ENCODE measurements at regions not wholly inside any gene's neighbourhood (a gene's known extent, or its start where the extent isn't known, plus 50 kb on each side); places are given as distances from the start of the nearest gene placed in this dataset.

DNA sequence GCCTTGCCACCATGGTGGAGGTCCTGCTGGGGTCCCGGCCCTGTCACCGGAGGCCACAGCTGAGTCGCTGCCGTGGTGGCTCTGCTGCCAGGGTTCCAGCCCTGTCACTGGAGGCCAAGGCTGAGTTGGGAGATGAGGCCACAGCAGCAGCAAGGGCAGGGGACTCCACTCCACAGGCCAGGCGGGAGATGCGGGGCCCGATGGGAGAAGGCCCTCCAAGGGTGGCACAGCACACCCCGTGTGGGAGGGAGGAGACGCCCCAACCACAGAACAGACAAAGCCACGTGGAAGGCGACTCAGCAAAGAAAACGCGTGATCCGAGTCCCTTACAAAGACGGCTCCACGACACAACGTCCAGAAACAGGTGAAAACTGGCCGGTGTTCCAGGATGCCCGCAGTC lies 159.3 kb downstream of the BRD1 start:
- no peak overlapping the region for H3K27ac ChIP-seq

DNA sequence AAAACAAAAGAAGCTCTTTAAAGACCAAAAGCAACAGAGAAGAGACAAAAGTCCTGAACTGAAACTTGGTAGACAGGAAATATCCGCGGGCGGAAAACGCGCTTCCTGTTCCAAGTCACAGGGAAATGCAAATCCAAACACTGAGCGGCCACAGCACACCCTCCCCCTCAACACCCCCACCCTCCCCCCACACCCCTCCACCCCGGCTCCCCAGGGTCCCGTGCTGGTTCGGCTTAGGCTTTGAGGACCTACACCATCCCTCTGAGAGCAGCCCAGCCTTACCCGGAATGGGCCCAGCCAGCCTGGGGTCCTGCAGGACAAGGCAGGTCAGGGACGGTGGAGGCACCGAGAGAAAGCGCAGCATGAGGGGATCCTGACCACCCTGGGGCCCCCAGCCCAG lies 160.4 kb downstream of the BRD1 start:
- H3K27ac ChIP-seq = no peak overlapping the region
- in situ Hi-C loops (cut with MboI) = no loop called here

More for the DNA sequence above, 159.3 kb downstream of the BRD1 start:
- Histone ChIP-seq H3K4me3 (no peak overlapping the region), H3K9me3 (ENCODE audit: low read depth) (no peaks in the 10 kb centered on the region), H4K20me1 (ENCODE audit: insufficient read depth) (no peaks in the 10 kb centered on the region), H3K9ac (no peak overlapping the region), H3K27me3 (replicated peaks; ENCODE audit: insufficient read depth) (peaks cover 22% of the 10 kb centered on the region), H3K36me3 (ENCODE audit: low read depth) (no peaks in the 10 kb centered on the region), H3F3A (ENCODE audit: insufficient read depth) (no peaks in the 10 kb centered on the region), H3K4me1 (ENCODE audit: insufficient read depth) (no peaks in the 10 kb centered on the region), H3K79me2 (ENCODE audit: insufficient read depth) (no peaks in the 10 kb centered on the region), H3K4me2 (ENCODE audit: unreplicated experiment) (no peak overlapping the region), H2AFZ (no peak overlapping the region), H3K9me2 (ENCODE audit: insufficient read depth) (no peaks in the 10 kb centered on the region)
- DNase-seq = no peak
- in situ Hi-C loops (cut with MboI) = no loop called here
- no peak for TF ChIP-seq EZH2 (IDR thresholded peaks at IDR 0.05; ENCODE audit: insufficient read depth, poor library complexity, severe bottlenecking)
- TF ChIP-seq EZH2phosphoT487 (IDR thresholded peaks at IDR 0.05; ENCODE audit: insufficient read depth, low read depth) = no peak
- 52 to 62% methylated on average over 17 to 19 of the region's 19 CpGs for whole genome bisulfite sequencing, 2 experiments (ENCODE audit: low coverage in 1 of 2, low lambda C conversion rate in 2 of 2, missing lambda C conversion rate in 2 of 2)

DNA sequence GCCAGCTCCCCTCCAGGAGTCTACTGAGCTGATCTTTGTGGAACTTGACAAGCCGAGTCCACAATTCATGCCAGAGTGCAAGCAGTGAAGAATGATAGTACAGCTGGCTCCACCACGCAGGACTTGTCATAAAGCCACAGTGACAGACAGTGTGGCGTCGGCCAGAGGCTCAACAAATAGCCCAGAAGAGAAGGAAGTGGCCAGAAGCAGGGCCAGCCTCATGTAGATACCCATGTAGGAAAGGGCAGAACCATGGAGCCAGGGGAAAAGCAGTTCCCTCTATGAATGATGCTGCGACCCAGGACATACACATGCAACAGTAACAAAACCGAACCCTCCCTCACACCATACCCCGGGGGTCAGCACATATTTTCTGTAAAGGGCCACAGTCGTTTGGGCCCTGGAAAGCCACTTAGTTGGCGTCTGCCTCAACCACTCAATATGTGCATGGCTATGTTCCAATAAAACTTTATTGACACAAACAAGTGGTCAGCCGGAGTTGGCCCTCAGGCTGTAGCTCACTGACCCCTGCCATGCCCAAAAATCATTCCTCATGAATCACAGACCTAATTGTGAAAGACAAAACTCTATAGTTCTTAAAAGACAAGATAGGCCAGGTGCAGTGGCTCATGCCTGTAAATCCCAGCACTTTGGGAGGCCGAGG lies 161.4 kb downstream of the BRD1 start:
- DNase-seq = no peak
- Histone ChIP-seq H3K4me1 (ENCODE audit: insufficient read depth) (no peaks in the 10 kb centered on the region), H3K27ac (no peak overlapping the region), H3K4me2 (ENCODE audit: unreplicated experiment) (no peak overlapping the region), H3K79me2 (ENCODE audit: insufficient read depth) (no peaks in the 10 kb centered on the region), H3K9me2 (ENCODE audit: insufficient read depth) (no peaks in the 10 kb centered on the region), H2AFZ (no peak overlapping the region), H3K36me3 (ENCODE audit: low read depth) (no peaks in the 10 kb centered on the region), H3K27me3 (replicated peaks; ENCODE audit: insufficient read depth) (peaks cover 13% of the 10 kb centered on the region), H3K4me3 (no peak overlapping the region), H3K9ac (no peak overlapping the region), H3K9me3 (ENCODE audit: low read depth) (no peaks in the 10 kb centered on the region), H3F3A (ENCODE audit: insufficient read depth) (no peaks in the 10 kb centered on the region), H4K20me1 (ENCODE audit: insufficient read depth) (no peaks in the 10 kb centered on the region)
- TF ChIP-seq EZH2phosphoT487 (IDR thresholded peaks at IDR 0.05; ENCODE audit: insufficient read depth, low read depth) (no peak), EZH2 (IDR thresholded peaks at IDR 0.05; ENCODE audit: insufficient read depth, poor library complexity, severe bottlenecking) (no peak)
- in situ Hi-C loops (cut with MboI) = no loop called here
- WGBS, 2 experiments (ENCODE audit: low coverage in 1 of 2, low lambda C conversion rate in 2 of 2, missing lambda C conversion rate in 2 of 2) = 32 to 37% methylated on average over 11 of the region's 11 CpGs

More for the DNA sequence above, 160.4 kb downstream of the BRD1 start:
- 10 to 12% methylated on average over 13 of the region's 13 CpGs for WGBS, 2 experiments (ENCODE audit: low coverage in 1 of 2, low lambda C conversion rate in 2 of 2, missing lambda C conversion rate in 2 of 2)
- no peak for TF ChIP-seq EZH2phosphoT487 (IDR thresholded peaks at IDR 0.05; ENCODE audit: insufficient read depth, low read depth)
- TF ChIP-seq EZH2 (IDR thresholded peaks at IDR 0.05; ENCODE audit: insufficient read depth, poor library complexity, severe bottlenecking) = no peak
- H2AFZ ChIP-seq = no peak overlapping the region
- no peak overlapping the region for H3K4me3 ChIP-seq
- no peaks in the 10 kb centered on the region for H3K4me1 ChIP-seq (ENCODE audit: insufficient read depth)
- H3K9ac ChIP-seq = no peak overlapping the region
- H3K79me2 ChIP-seq (ENCODE audit: insufficient read depth) = no peaks in the 10 kb centered on the region
- H3K9me2 ChIP-seq (ENCODE audit: insufficient read depth) = no peaks in the 10 kb centered on the region
- no peaks in the 10 kb centered on the region for H3K36me3 ChIP-seq (ENCODE audit: low read depth)
- no peaks in the 10 kb centered on the region for H3K9me3 ChIP-seq (ENCODE audit: low read depth)
- no peak overlapping the region for H3K4me2 ChIP-seq (ENCODE audit: unreplicated experiment)
- H3F3A ChIP-seq (ENCODE audit: insufficient read depth) = no peaks in the 10 kb centered on the region
- H4K20me1 ChIP-seq (ENCODE audit: insufficient read depth) = no peaks in the 10 kb centered on the region
- DNase-seq = no peak
- peaks cover 22% of the 10 kb centered on the region for H3K27me3 ChIP-seq (replicated peaks; ENCODE audit: insufficient read depth)

DNA sequence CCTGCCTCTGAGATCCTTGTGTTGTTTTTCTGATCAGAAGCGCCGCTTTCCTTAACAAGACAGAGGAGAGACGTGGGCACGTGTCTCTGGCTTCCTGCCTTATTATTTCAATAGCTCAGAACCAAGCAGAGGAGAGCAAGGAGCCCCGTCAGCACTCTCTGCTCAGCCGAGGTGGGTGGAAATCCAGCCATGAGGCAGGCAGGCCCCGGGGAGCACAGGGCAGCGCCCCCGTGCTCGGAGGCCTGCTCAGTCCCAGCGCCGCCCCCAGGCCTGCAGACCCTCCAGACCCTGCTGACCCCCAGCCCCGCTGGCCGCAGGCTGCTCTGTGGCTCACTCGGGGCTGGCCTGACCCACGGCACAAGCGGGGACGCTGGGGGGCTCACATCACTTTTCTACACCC lies 162.8 kb downstream of the BRD1 start:
- Histone ChIP-seq H3K4me3 (no peak overlapping the region), H3K79me2 (ENCODE audit: insufficient read depth) (no peaks in the 10 kb centered on the region), H3K4me2 (ENCODE audit: unreplicated experiment) (no peak overlapping the region), H3K9me2 (ENCODE audit: insufficient read depth) (no peaks in the 10 kb centered on the region), H3K27me3 (replicated peaks; ENCODE audit: insufficient read depth) (peaks cover 12% of the 10 kb centered on the region), H4K20me1 (ENCODE audit: insufficient read depth) (no peaks in the 10 kb centered on the region), H3K9me3 (ENCODE audit: low read depth) (no peaks in the 10 kb centered on the region), H3F3A (ENCODE audit: insufficient read depth) (no peaks in the 10 kb centered on the region), H3K4me1 (ENCODE audit: insufficient read depth) (no peaks in the 10 kb centered on the region), H3K36me3 (ENCODE audit: low read depth) (no peaks in the 10 kb centered on the region), H3K27ac (no peak overlapping the region), H3K9ac (no peak overlapping the region), H2AFZ (no peak overlapping the region)
- in situ Hi-C loops (cut with MboI) = no loop called here
- 11 to 12% methylated on average over 18 of the region's 18 CpGs for WGBS, 2 experiments (ENCODE audit: low coverage in 1 of 2, low lambda C conversion rate in 2 of 2, missing lambda C conversion rate in 2 of 2)
- DNase-seq = no peak
- TF ChIP-seq EZH2 (IDR thresholded peaks at IDR 0.05; ENCODE audit: insufficient read depth, poor library complexity, severe bottlenecking) (no peak), EZH2phosphoT487 (IDR thresholded peaks at IDR 0.05; ENCODE audit: insufficient read depth, low read depth) (no peak)
